ENCODE measurements at regions not wholly inside any gene's neighbourhood (a gene's known extent, or its start where the extent isn't known, plus 50 kb on each side); places are given as distances from the start of the nearest gene placed in this dataset.

DNA sequence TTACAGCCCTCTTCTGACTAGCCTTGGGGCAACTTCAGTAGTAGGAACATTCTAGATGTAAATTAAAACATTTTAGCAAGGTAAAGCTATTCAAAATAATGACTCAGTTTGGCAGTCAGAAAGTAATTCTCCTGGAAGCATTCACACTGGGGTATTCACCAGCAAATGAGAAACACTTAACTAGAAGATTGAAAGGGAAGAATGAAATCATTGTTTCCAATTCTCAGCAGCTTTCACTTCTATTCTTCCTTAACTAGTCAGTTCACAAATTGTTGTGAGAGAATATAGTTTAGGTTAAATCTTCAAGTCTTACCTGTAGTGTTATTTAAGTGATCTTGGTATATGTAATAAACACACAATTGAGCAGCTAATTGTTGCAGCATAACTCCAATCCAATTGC is 1135.6 kb upstream of the FAM98A start:
- no peaks in the 10 kb centered on the region for H3K79me2 ChIP-seq (ENCODE audit: low read length)
- TF ChIP-seq, protein P1, sequence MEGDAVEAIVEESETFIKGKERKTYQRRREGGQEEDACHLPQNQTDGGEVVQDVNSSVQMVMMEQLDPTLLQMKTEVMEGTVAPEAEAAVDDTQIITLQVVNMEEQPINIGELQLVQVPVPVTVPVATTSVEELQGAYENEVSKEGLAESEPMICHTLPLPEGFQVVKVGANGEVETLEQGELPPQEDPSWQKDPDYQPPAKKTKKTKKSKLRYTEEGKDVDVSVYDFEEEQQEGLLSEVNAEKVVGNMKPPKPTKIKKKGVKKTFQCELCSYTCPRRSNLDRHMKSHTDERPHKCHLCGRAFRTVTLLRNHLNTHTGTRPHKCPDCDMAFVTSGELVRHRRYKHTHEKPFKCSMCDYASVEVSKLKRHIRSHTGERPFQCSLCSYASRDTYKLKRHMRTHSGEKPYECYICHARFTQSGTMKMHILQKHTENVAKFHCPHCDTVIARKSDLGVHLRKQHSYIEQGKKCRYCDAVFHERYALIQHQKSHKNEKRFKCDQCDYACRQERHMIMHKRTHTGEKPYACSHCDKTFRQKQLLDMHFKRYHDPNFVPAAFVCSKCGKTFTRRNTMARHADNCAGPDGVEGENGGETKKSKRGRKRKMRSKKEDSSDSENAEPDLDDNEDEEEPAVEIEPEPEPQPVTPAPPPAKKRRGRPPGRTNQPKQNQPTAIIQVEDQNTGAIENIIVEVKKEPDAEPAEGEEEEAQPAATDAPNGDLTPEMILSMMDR (conservative IDR thresholded peaks at IDR 0.05; ENCODE audit: low read depth, low read length), result no peak
- TF ChIP-seq EZH2 (IDR thresholded peaks at IDR 0.05; ENCODE audit: low read length, unreplicated experiment), result no peak
- no peak for TF ChIP-seq EZH2phosphoT487 (IDR thresholded peaks at IDR 0.05; ENCODE audit: borderline replicate concordance, low read length)
- ATAC-seq (no peak), DNase-seq (no peak)
- no peaks in the 10 kb centered on the region for H4K20me1 ChIP-seq (ENCODE audit: low read length)
- H3K4me1 ChIP-seq (ENCODE audit: insufficient read depth, low read length), result no peaks in the 10 kb centered on the region
- H3F3A ChIP-seq (ENCODE audit: low read length, unreplicated experiment), result no peaks in the 10 kb centered on the region
- ChIA-PET POLR2A (ENCODE audit: unreplicated experiment) (no interaction called here), CTCF (no interaction called here)
- H3K9ac ChIP-seq (ENCODE audit: low read length), result no peak overlapping the region
- H3K4me2 ChIP-seq (ENCODE audit: low read length), result no peak overlapping the region
- H3K27ac ChIP-seq (ENCODE audit: low read length), result no peak overlapping the region
- H3K36me3 ChIP-seq (ENCODE audit: low read depth, low read length), result no peaks in the 10 kb centered on the region
- H3K27me3 ChIP-seq (ENCODE audit: low read length), result no peaks in the 10 kb centered on the region
- H3K4me3 ChIP-seq (ENCODE audit: low read length), result no peak overlapping the region
- no peak overlapping the region for H2AFZ ChIP-seq (ENCODE audit: low read length)
- no peaks in the 10 kb centered on the region for H3K9me2 ChIP-seq (replicated peaks; ENCODE audit: low read length)
- H3K9me3 ChIP-seq (ENCODE audit: low read length), result no peaks in the 10 kb centered on the region
- no TSS peak for BruUV-seq (replicated peaks)
- intact Hi-C loops (cut with micrococcal nuclease), result no loop called here

DNA sequence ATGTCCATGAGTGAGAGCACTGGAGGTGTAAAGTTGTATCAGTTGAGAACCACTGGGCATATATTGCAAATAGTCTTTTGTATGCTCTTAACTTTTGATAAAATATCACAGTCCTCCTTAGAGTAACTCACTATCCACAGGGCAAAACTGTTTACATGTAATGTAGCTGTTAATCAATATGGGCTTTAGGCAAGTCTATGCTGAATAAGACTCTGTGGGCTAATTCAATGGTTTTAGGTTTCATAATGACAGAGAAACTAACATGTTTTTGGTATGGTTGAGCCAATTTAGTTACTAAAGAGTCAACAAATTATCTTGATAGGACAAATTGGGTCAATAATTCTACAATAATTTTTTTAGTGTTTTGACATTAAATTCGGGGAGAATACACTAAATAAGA is 1134.9 kb upstream of the FAM98A start:
- Histone ChIP-seq H3K27ac (ENCODE audit: low read length) (no peak overlapping the region), H3K79me2 (ENCODE audit: low read length) (no peaks in the 10 kb centered on the region), H2AFZ (ENCODE audit: low read length) (no peak overlapping the region), H3K9me3 (ENCODE audit: low read length) (no peaks in the 10 kb centered on the region), H3F3A (ENCODE audit: low read length, unreplicated experiment) (no peaks in the 10 kb centered on the region), H4K20me1 (ENCODE audit: low read length) (no peaks in the 10 kb centered on the region), H3K9me2 (replicated peaks; ENCODE audit: low read length) (no peaks in the 10 kb centered on the region), H3K9ac (ENCODE audit: low read length) (no peak overlapping the region), H3K4me1 (ENCODE audit: insufficient read depth, low read length) (no peaks in the 10 kb centered on the region), H3K27me3 (ENCODE audit: low read length) (no peaks in the 10 kb centered on the region), H3K36me3 (ENCODE audit: low read depth, low read length) (no peaks in the 10 kb centered on the region), H3K4me3 (ENCODE audit: low read length) (no peak overlapping the region), H3K4me2 (ENCODE audit: low read length) (no peak overlapping the region)
- ATAC-seq (no peak), DNase-seq (no peak)
- BruUV-seq (replicated peaks), result no TSS peak
- POLR2A ChIA-PET (ENCODE audit: unreplicated experiment), result no interaction called here
- CTCF ChIA-PET, result no interaction called here
- intact Hi-C loops (cut with micrococcal nuclease), result no loop called here
- TF ChIP-seq, protein P1 (conservative IDR thresholded peaks at IDR 0.05; ENCODE audit: low read depth, low read length), result no peak
- no peak for TF ChIP-seq EZH2phosphoT487 (IDR thresholded peaks at IDR 0.05; ENCODE audit: borderline replicate concordance, low read length)
- TF ChIP-seq EZH2 (IDR thresholded peaks at IDR 0.05; ENCODE audit: low read length, unreplicated experiment), result no peak

DNA sequence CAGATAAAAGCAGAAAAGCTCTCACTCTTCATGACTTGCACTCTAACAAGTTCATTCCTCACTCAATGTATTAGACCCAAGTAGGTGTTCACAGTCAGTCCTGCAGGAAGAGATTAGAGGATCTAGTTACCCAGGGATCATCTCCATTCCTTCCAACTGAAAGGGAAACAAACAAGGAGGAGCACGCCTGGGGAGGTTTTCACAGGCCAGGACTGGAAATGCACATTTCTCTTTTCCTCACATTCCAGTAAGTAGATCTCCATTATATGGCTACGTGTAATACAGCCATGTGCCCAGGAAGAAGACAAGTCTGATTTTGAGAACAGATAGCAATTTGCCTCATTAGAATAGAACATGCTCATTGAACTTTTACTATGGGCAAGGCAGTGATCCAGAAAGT is 1132.2 kb upstream of the FAM98A start:
- no peaks in the 10 kb centered on the region for H3K79me2 ChIP-seq (ENCODE audit: low read length)
- no TSS peak for BruUV-seq (replicated peaks)
- no peaks in the 10 kb centered on the region for H3K36me3 ChIP-seq (ENCODE audit: low read depth, low read length)
- H3F3A ChIP-seq (ENCODE audit: low read length, unreplicated experiment), result no peaks in the 10 kb centered on the region
- H3K9me3 ChIP-seq (ENCODE audit: low read length), result no peaks in the 10 kb centered on the region
- no peaks in the 10 kb centered on the region for H3K4me1 ChIP-seq (ENCODE audit: insufficient read depth, low read length)
- no peaks in the 10 kb centered on the region for H3K27me3 ChIP-seq (ENCODE audit: low read length)
- TF ChIP-seq EZH2 (IDR thresholded peaks at IDR 0.05; ENCODE audit: low read length, unreplicated experiment) (no peak), EZH2phosphoT487 (IDR thresholded peaks at IDR 0.05; ENCODE audit: borderline replicate concordance, low read length) (no peak)
- TF ChIP-seq, protein P1 (conservative IDR thresholded peaks at IDR 0.05; ENCODE audit: low read depth, low read length), result no peak
- no peak overlapping the region for H2AFZ ChIP-seq (ENCODE audit: low read length)
- no peak overlapping the region for H3K4me2 ChIP-seq (ENCODE audit: low read length)
- H3K4me3 ChIP-seq (ENCODE audit: low read length), result no peak overlapping the region
- ATAC-seq (no peak), DNase-seq (no peak)
- H4K20me1 ChIP-seq (ENCODE audit: low read length), result no peaks in the 10 kb centered on the region
- H3K27ac ChIP-seq (ENCODE audit: low read length), result no peak overlapping the region
- POLR2A ChIA-PET (ENCODE audit: unreplicated experiment), result no interaction called here
- H3K9ac ChIP-seq (ENCODE audit: low read length), result no peak overlapping the region
- CTCF ChIA-PET, result no interaction called here
- H3K9me2 ChIP-seq (replicated peaks; ENCODE audit: low read length), result no peaks in the 10 kb centered on the region
- intact Hi-C loops (cut with micrococcal nuclease), result no loop called here
